ENCODE measurements at regions not wholly inside any gene's neighbourhood (a gene's known extent, or its start where the extent isn't known, plus 50 kb on each side); places are given as distances from the start of the nearest gene placed in this dataset.

- Mint-ChIP-seq H3K27me3 (ENCODE audit: low read depth) (peaks cover 9% of the 10 kb centered on the region), H3K4me3 (no peak overlapping the region), H3K9me3 (no peaks in the 10 kb centered on the region), H3K36me3 (ENCODE audit: insufficient read depth) (no peaks in the 10 kb centered on the region), H3K4me1 (ENCODE audit: low read depth) (no peaks in the 10 kb centered on the region)
- ATAC-seq: no peak
- DNase-seq: no peak
These were observed 199.2 kb downstream of the TFCP2L1 start for GRCh38 chr2:121085801-121086200.

- Mint-ChIP-seq H3K4me1 (ENCODE audit: low read depth) (no peaks in the 10 kb centered on the region), H3K36me3 (ENCODE audit: insufficient read depth) (no peaks in the 10 kb centered on the region), H3K27me3 (ENCODE audit: low read depth) (peaks cover 9% of the 10 kb centered on the region), H3K4me3 (no peak overlapping the region), H3K9me3 (no peaks in the 10 kb centered on the region)
- ATAC-seq (no peak), DNase-seq (no peak)
These were observed 198.6 kb downstream of the TFCP2L1 start for GRCh38 chr2:121086450-121086849.

GRCh38 chr2:121087117-121087516 lies 197.9 kb downstream of the TFCP2L1 start:
- no peak for DNase-seq
- no peaks in the 10 kb centered on the region for H3K36me3 Mint-ChIP-seq (ENCODE audit: insufficient read depth)
- no peaks in the 10 kb centered on the region for H3K4me1 Mint-ChIP-seq (ENCODE audit: low read depth)
- H3K9me3 Mint-ChIP-seq: no peaks in the 10 kb centered on the region
- no peak overlapping the region for H3K4me3 Mint-ChIP-seq
- ATAC-seq: no peak
- H3K27me3 Mint-ChIP-seq (ENCODE audit: low read depth): peaks cover 9% of the 10 kb centered on the region

- ATAC-seq (no peak), DNase-seq (no peak)
- no peaks in the 10 kb centered on the region for H3K36me3 Mint-ChIP-seq (ENCODE audit: insufficient read depth)
- H3K9me3 Mint-ChIP-seq: no peaks in the 10 kb centered on the region
- no peak overlapping the region for H3K4me3 Mint-ChIP-seq
- H3K4me1 Mint-ChIP-seq (ENCODE audit: low read depth): no peaks in the 10 kb centered on the region
- H3K27me3 Mint-ChIP-seq (ENCODE audit: low read depth): peaks cover 2% of the 10 kb centered on the region
These were observed 196.5 kb downstream of the TFCP2L1 start for GRCh38 chr2:121088251-121089165.

- ATAC-seq (no peak), DNase-seq (no peak)
- no peaks in the 10 kb centered on the region for H3K36me3 Mint-ChIP-seq (ENCODE audit: insufficient read depth)
- H3K4me3 Mint-ChIP-seq: no peak overlapping the region
- peaks cover 2% of the 10 kb centered on the region for H3K27me3 Mint-ChIP-seq (ENCODE audit: low read depth)
- no peaks in the 10 kb centered on the region for H3K4me1 Mint-ChIP-seq (ENCODE audit: low read depth)
- H3K9me3 Mint-ChIP-seq: no peaks in the 10 kb centered on the region
These were observed 195.9 kb downstream of the TFCP2L1 start for GRCh38 chr2:121089166-121089510.

- Mint-ChIP-seq H3K27me3 (ENCODE audit: low read depth) (peaks cover 3% of the 10 kb centered on the region), H3K4me3 (no peak overlapping the region), H3K9me3 (no peaks in the 10 kb centered on the region), H3K4me1 (ENCODE audit: low read depth) (no peaks in the 10 kb centered on the region), H3K36me3 (ENCODE audit: insufficient read depth) (no peaks in the 10 kb centered on the region)
- DNase-seq: no peak
- ATAC-seq: no peak
These were observed 194.8 kb downstream of the TFCP2L1 start for GRCh38 chr2:121090088-121090715.

GRCh38 chr2:121092095-121092494 lies 192.9 kb downstream of the TFCP2L1 start:
- DNase-seq: no peak
- H3K9me3 Mint-ChIP-seq: no peaks in the 10 kb centered on the region
- H3K4me3 Mint-ChIP-seq: no peak overlapping the region
- H3K4me1 Mint-ChIP-seq (ENCODE audit: low read depth): no peaks in the 10 kb centered on the region
- no peak for ATAC-seq
- peaks cover 3% of the 10 kb centered on the region for H3K27me3 Mint-ChIP-seq (ENCODE audit: low read depth)
- H3K36me3 Mint-ChIP-seq (ENCODE audit: insufficient read depth): no peaks in the 10 kb centered on the region

- Mint-ChIP-seq H3K4me3 (no peak overlapping the region), H3K36me3 (ENCODE audit: insufficient read depth) (no peaks in the 10 kb centered on the region), H3K9me3 (no peaks in the 10 kb centered on the region), H3K4me1 (ENCODE audit: low read depth) (no peaks in the 10 kb centered on the region), H3K27me3 (ENCODE audit: low read depth) (peaks cover 3% of the 10 kb centered on the region)
- ATAC-seq: no peak
- no peak for DNase-seq
These were observed 191.3 kb downstream of the TFCP2L1 start for GRCh38 chr2:121093692-121094091.

- H3K27me3 Mint-ChIP-seq (ENCODE audit: low read depth): peaks cover 3% of the 10 kb centered on the region
- no peaks in the 10 kb centered on the region for H3K36me3 Mint-ChIP-seq (ENCODE audit: insufficient read depth)
- no peaks in the 10 kb centered on the region for H3K4me1 Mint-ChIP-seq (ENCODE audit: low read depth)
- no peak overlapping the region for H3K4me3 Mint-ChIP-seq
- DNase-seq: no peak
- H3K9me3 Mint-ChIP-seq: no peaks in the 10 kb centered on the region
- ATAC-seq: no peak
These were observed 190.9 kb downstream of the TFCP2L1 start for GRCh38 chr2:121094101-121094500.

GRCh38 chr2:121094845-121095244 lies 190.2 kb downstream of the TFCP2L1 start:
- Mint-ChIP-seq H3K4me3 (no peak overlapping the region), H3K27me3 (ENCODE audit: low read depth) (peaks cover 3% of the 10 kb centered on the region), H3K9me3 (no peaks in the 10 kb centered on the region), H3K36me3 (ENCODE audit: insufficient read depth) (no peaks in the 10 kb centered on the region), H3K4me1 (ENCODE audit: low read depth) (no peaks in the 10 kb centered on the region)
- DNase-seq (no peak), ATAC-seq (no peak)

- H3K4me3 Mint-ChIP-seq: no peak overlapping the region
- no peak for ATAC-seq
These were observed 189.5 kb downstream of the TFCP2L1 start for GRCh38 chr2:121095257-121096080.

GRCh38 chr2:121096611-121097010 lies 188.4 kb downstream of the TFCP2L1 start:
- no peaks in the 10 kb centered on the region for H3K4me1 Mint-ChIP-seq (ENCODE audit: low read depth)
- no peak overlapping the region for H3K4me3 Mint-ChIP-seq
- peaks cover 11% of the 10 kb centered on the region for H3K27me3 Mint-ChIP-seq (ENCODE audit: low read depth)
- H3K9me3 Mint-ChIP-seq: no peaks in the 10 kb centered on the region
- H3K36me3 Mint-ChIP-seq (ENCODE audit: insufficient read depth): no peaks in the 10 kb centered on the region
- DNase-seq (no peak), ATAC-seq (no peak)

More at GRCh38 chr2:121095257-121096080, 189.5 kb downstream of the TFCP2L1 start:
- no peak for DNase-seq
- Mint-ChIP-seq H3K9me3 (no peaks in the 10 kb centered on the region), H3K4me1 (ENCODE audit: low read depth) (no peaks in the 10 kb centered on the region), H3K36me3 (ENCODE audit: insufficient read depth) (no peaks in the 10 kb centered on the region), H3K27me3 (ENCODE audit: low read depth) (peaks cover 6% of the 10 kb centered on the region)

- H3K9me3 Mint-ChIP-seq: no peaks in the 10 kb centered on the region
- no peaks in the 10 kb centered on the region for H3K36me3 Mint-ChIP-seq (ENCODE audit: insufficient read depth)
- DNase-seq (no peak), ATAC-seq (no peak)
- peaks cover 11% of the 10 kb centered on the region for H3K27me3 Mint-ChIP-seq (ENCODE audit: low read depth)
- no peaks in the 10 kb centered on the region for H3K4me1 Mint-ChIP-seq (ENCODE audit: low read depth)
- H3K4me3 Mint-ChIP-seq: no peak overlapping the region
These were observed 186.4 kb downstream of the TFCP2L1 start for GRCh38 chr2:121098556-121098955.
